Renal cortex interstitium (tissue), 11 donors: ENCODE measurements at regions not wholly inside any gene's neighbourhood (a gene's known extent, or its start where the extent isn't known, plus 50 kb on each side); places are given as distances from the start of the nearest gene placed in this dataset.

Experiments
- DNase-seq, 11 donors: peaks; one replicate each; pipeline ENCODE4 v3.0.0-alpha.2; 2013; ENCODE audit warnings: low read depth in 9 of 11, low spot score in 4 of 11; ENCODE audit errors: extremely low read depth in 1 of 11

GRCh38 chr4:114273238-114273637, 293.8 kb upstream of the ARSJ start:
- no peak for DNase-seq

- no peak for DNase-seq
These were observed 298.2 kb upstream of the ARSJ start for GRCh38 chr4:114277690-114278089.

DNA sequence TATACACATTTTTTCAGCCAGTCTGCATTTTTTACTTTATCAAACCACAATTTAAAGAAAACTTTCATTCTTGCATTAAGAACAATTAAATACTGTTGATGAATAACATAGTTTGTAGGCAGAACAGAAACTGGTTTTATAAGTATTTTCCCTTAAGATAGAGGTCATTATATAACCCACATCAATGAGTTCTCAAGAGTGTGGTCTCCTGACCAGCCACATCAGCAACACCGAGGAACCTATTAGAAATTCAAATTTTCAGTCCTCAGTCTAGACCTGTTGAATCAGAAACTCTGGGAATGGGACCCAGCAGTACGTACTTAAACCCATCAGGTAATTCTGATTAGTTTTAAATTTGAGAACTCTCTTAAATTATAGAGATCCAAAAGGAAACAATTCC, 299.6 kb upstream of the ARSJ start:
- no peak for DNase-seq

DNA sequence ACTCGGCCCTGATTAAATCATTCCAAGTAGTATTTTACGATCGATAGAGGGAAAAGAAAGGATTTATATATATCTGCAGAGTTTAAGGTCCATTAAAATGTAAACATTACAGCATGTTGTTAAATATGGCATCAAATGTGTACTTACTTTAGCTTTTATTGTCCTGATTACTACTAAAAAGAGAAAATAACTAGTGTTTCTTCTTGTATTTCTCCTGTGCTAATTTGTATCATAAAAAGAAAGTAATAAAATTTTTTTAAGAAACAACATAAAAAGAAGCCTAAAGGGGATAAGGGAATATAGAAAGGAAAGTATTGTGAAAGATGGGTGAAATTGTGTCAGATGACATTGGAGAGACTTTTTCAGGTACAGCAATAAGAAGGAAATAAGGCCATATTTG, 300.3 kb upstream of the ARSJ start:
- DNase-seq = no peak

- DNase-seq = no peak
These were observed 301.2 kb upstream of the ARSJ start for GRCh38 chr4:114280645-114281044.

DNA sequence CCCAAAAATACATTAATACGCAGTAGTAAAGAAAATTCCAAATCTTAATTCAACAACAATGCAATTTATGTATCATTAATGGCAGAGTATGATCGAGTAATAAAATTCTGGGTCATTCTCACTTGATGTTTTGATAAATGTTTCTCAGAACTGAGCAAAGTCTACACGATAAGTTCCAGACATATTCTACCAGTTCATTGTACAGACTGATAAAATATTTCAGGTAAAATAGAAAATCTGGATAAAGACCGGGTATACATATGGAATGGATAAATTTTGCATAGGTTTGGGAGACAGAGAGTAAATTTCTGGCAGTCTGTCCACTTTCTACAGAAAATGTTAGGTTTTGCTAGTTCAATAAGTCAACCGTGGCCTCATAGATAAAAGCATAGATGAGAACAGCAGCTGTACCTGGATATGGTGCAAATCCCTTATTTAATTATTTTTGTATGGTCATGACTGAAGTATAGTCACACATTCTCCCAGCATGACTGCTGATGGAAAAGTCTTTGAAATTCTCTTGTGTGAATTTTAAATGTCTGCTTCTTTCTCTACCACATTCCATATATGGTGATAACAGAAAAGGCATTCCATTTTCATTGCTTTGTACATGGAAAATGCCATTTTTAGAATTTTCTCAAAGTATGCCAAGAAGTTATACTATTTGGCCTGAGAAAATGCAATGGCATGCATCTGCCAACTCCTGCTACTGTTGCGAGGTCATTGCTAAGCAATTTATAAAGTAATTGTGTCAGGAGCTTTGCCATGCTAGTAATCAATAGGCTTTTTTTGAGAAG, 301.9 kb upstream of the ARSJ start:
- DNase-seq = no peak

DNA sequence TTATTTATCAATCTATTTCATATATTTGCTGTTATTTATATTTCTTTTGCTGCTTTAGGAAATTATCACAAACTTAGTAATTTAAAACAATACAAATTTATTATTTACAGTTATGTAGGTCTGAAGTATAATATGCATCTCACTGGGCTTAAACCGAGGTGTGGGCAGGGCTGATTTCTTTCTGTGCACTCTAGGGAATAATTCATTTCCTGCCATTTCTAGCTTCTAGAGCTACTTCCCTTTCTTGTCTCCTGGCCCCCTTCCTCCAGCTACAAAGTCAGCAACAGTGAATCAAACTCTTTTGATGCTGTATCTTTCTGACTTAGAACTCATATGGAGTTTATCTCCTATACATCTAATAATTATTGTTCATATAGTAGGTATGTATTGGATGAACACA, 303.5 kb upstream of the ARSJ start:
- no peak for DNase-seq

DNA sequence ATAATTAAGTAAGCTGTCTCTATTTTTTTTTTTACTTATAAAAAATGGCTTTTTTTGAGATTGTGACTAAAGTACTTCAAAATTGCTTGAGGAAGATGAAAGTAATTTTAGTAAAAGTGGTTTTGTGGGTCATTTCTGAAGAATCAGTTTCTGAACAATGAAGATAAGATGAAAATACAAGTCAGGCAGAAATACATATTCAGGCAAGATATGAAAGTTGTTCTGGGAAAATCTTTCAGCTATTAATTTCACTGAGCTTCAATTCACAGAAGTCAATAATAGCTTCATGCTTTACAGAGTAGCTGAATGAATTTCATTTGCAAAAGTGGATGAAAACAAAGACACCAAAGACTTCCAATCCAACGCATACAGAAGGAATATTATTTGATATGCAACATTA, 305.2 kb upstream of the ARSJ start:
- no peak for DNase-seq

GRCh38 chr4:114286262-114286810, 306.9 kb upstream of the ARSJ start:
- DNase-seq = no peak

DNA sequence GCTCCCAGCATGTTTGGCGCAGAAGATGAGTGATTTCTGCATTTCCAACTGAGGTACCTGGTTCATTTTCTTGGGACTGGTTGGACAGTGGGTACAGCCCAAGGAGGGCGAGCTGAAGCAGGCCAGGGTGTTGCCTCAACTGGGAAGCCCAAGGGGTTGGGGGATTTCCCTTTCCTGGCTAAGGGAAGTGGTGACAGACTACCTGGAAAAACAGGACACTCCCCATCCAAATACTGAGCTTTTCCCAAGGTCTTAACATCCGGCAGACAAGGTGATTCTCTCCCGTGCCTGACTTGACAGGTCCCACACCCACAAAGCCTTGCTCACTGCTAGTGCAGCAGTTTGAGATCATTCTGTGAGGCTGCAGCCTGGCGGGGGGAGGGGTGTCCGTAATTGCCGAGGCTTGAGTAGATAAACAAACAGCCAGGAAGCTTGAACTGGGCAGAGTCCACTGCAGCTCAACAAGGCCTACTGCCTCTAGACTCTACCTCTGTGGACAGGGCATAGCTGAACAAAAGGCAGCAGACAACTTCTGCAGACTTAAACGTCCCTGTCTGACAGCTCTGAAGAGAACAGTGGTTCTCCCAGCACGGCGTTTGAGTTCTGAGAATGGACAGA, 307.7 kb upstream of the ARSJ start:
- DNase-seq = no peak

- DNase-seq = no peak
These were observed 302.5 kb upstream of the UGT8 start for GRCh38 chr4:114296126-114296525.

DNA sequence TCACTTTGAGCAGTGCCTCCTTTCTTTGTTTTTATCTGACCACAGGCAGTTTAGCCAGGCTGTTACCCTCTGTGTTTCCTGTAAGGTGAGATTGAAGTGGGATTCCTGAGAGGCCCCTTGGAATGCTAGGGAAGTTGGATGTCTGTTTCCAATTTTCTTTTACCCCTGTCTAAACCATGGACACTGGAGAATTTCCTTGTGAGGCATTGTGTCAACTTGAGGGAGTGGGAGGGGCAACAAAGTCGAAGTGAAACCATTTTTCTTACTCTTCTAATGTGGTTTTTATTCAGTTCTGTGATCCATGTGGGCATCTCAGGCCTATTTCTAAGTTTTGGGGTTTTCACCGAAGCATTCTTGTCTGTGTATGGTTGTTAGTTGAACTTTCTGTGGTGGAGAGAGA, 296.1 kb upstream of the UGT8 start:
- DNase-seq = no peak

- DNase-seq = no peak
These were observed 294.6 kb upstream of the UGT8 start for GRCh38 chr4:114304046-114304445.

DNA sequence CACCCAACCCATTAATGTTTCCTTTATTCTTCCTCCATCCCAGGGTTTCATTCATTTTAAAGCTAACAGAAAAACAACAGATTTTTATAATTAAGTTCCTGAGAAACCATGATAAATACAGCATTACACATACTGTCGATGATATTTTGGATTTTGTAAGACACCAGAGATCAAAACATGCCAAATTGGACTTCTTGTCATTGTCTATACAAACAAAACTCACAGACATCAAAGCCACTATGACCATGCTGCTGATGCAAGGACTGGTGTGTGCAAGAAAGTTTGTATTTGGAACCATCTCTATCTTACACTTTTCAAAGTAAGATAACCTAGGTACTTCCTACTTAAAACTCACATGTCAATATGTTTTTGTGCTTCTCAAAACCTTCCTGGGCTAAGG, 294.0 kb upstream of the UGT8 start:
- DNase-seq = no peak

DNA sequence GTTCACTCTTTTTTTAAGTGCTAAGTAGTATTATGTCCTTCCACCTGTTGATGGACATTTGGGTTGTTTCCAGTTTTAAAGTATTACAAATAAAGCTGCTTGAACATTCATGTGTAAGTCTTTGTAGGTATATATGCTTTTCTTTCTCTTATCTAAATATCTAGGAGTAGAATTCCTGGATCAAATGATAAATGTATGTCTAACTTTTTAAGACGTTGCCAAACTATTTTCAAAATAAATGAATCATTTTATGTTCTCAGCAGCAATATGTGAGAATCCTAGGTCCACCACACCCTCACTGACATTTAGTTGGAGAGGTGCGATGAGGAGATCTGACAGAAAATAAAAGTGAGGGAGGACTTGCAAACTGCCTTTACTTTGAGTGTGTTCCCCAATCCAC, 291.7 kb upstream of the UGT8 start:
- no peak for DNase-seq

- no peak for DNase-seq
These were observed 288.2 kb upstream of the UGT8 start for GRCh38 chr4:114310296-114310925.

- no peak for DNase-seq
These were observed 286.8 kb upstream of the UGT8 start for GRCh38 chr4:114311787-114312186.

DNA sequence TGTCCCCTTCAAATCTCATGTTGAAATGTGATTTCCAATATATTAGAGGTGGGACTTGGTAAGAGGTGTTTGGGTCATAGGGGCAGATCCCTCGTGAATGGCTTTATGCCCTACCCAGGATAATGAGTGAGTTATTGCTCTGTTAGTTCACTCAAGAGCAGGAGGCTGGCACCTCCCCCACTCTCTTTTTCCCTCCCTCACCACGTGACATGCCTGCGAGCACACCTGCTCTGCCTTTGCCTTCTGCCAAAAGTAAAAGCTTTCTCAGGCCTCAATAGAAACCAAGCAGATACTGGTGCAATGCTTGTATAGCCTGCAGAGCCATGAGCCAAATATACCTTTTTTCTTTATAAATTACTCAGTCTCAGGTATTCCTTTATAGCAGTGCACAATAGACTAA, 286.3 kb upstream of the UGT8 start:
- DNase-seq = no peak

DNA sequence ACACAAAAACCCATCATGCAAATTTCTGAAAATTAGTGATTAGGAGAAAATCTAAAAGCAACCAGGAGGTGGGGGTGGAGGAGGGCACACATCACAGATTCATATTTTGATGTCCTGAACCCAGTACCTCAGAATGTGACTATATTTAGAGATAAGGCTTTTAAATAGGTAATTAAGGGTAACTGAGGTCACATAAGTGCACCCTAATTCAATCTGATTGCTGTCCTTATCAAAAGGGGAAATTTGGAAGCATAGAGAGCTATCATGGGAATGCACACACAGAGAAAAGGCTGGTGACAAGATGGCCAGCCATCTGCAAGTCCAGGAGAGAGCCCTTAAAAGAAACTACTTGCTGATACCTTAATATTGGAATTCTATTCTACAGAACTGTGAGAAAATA, 281.8 kb upstream of the UGT8 start:
- no peak for DNase-seq

DNA sequence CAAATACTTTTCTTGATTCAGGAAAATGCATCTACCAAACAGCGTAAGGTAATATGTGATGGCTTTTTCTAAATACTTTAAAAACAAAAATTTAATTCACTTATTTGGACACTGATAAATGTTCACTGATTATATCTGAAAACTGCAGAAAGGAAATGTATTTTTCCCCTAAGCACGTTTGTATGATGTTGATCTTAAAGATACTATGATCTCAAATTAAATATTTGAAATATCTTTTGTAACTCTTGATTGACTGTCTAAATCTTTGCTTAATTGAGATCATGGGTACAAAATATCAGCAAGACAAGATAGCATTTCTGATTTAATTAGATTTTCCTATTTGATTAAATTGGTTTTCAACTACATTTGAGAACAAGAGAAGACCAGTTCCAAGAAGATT, 281.0 kb upstream of the UGT8 start:
- no peak for DNase-seq
